GM12892 (cell line): ENCODE measurements at regions not wholly inside any gene's neighbourhood (a gene's known extent, or its start where the extent isn't known, plus 50 kb on each side); places are given as distances from the start of the nearest gene placed in this dataset.

Experiments
- POLR2A ChIP-seq: IDR thresholded peaks from 2 replicates; pipeline ENCODE4 v1.6.1; 2011; ENCODE audit warnings: low read depth, low read length, control low read depth
- POLR2AphosphoS5 ChIP-seq: IDR thresholded peaks from 2 replicates; pipeline ENCODE4 v1.6.1; 2011; ENCODE audit warnings: low read depth, low read length, control low read depth

- no peak for TF ChIP-seq POLR2AphosphoS5
- no peak for TF ChIP-seq POLR2A
These were observed 1297.7 kb downstream of the AACS start for GRCh38 chr12:126362964-126363363.
